22Rv1 (cell line): ENCODE measurements at regions not wholly inside any gene's neighbourhood (a gene's known extent, or its start where the extent isn't known, plus 50 kb on each side); places are given as distances from the start of the nearest gene placed in this dataset.

Experiments used
- H3K27ac ChIP-seq: fragments of 450-650 bp; 2 replicates; pipeline ENCODE4 v1.5.1; 2017
- CTCF ChIP-seq: fragments of 450-650 bp; IDR thresholded peaks from 2 replicates; pipeline ENCODE4 v1.5.1; 2017; ENCODE audit warnings: mild to moderate bottlenecking
- ZFX ChIP-seq: fragments of 450-650 bp; IDR thresholded peaks from 2 replicates; pipeline ENCODE4 v1.6.1; 2017; ENCODE audit warnings: antibody characterized with exemption, borderline replicate concordance

GRCh38 chr12:87920139-87920538 is 109.1 kb downstream of the C12orf50 start:
- TF ChIP-seq ZFX: no peak
- TF ChIP-seq CTCF: no peak
- no peak overlapping the region for H3K27ac ChIP-seq

GRCh38 chr12:87901457-87901856 is 127.7 kb downstream of the C12orf50 start:
- TF ChIP-seq CTCF (no peak), ZFX (no peak)
- H3K27ac ChIP-seq: no peak overlapping the region

GRCh38 chr12:87897662-87898061 is 131.5 kb downstream of the C12orf50 start:
- no peak overlapping the region for H3K27ac ChIP-seq
- no peak for TF ChIP-seq CTCF
- TF ChIP-seq ZFX: no peak

- no peak for TF ChIP-seq ZFX
- no peak for TF ChIP-seq CTCF
- no peak overlapping the region for H3K27ac ChIP-seq
These were observed 145.4 kb downstream of the C12orf50 start for GRCh38 chr12:87883806-87884205.

- H3K27ac ChIP-seq: no peak overlapping the region
- TF ChIP-seq ZFX (no peak), CTCF (no peak)
These were observed 150.1 kb downstream of the C12orf50 start for GRCh38 chr12:87879141-87879540.

GRCh38 chr12:87870493-87871460 is 158.4 kb downstream of the C12orf50 start:
- H3K27ac ChIP-seq: no peak overlapping the region
- no peak for TF ChIP-seq CTCF
- no peak for TF ChIP-seq ZFX

- TF ChIP-seq ZFX: no peak
- TF ChIP-seq CTCF: no peak
- no peak overlapping the region for H3K27ac ChIP-seq
These were observed 159.1 kb downstream of the C12orf50 start for GRCh38 chr12:87870061-87870460.
